KG1 (cell line): ENCODE measurements at regions not wholly inside any gene's neighbourhood (a gene's known extent, or its start where the extent isn't known, plus 50 kb on each side); places are given as distances from the start of the nearest gene placed in this dataset.

Experiments used
- DNase-seq: peaks from one replicate; lab custom pipeline; 2025; lab: John Stamatoyannopoulos, UW

GRCh38 chr2:2871480-2872308, 505.9 kb downstream of the EIPR1 start:
- no peak for DNase-seq

- no peak for DNase-seq
Measured at GRCh38 chr2:2870106-2870505, 507.5 kb downstream of the EIPR1 start.

- DNase-seq, result no peak
Measured at GRCh38 chr2:2869553-2869952, 508.1 kb downstream of the EIPR1 start.

- no peak for DNase-seq
Measured at GRCh38 chr2:2868085-2868484, 509.5 kb downstream of the EIPR1 start.

GRCh38 chr2:2867397-2867979, 510.1 kb downstream of the EIPR1 start:
- DNase-seq, result no peak

GRCh38 chr2:2866459-2866858, 511.2 kb downstream of the EIPR1 start:
- no peak for DNase-seq

- no peak for DNase-seq
Measured at GRCh38 chr2:2862386-2862785, 515.2 kb downstream of the EIPR1 start.

- no peak for DNase-seq
Measured at GRCh38 chr2:2861666-2862240, 515.9 kb downstream of the EIPR1 start.

- no peak for DNase-seq
Measured at GRCh38 chr2:2860589-2861300, 516.9 kb downstream of the EIPR1 start.

- no peak for DNase-seq
Measured at GRCh38 chr2:2859732-2860131, 517.9 kb downstream of the EIPR1 start.

- no peak for DNase-seq
Measured at GRCh38 chr2:2859164-2859563, 518.5 kb downstream of the EIPR1 start.

GRCh38 chr2:2856723-2857415, 520.7 kb downstream of the EIPR1 start:
- no peak for DNase-seq

GRCh38 chr2:2855297-2855696, 522.3 kb downstream of the EIPR1 start:
- no peak for DNase-seq

- no peak for DNase-seq
Measured at GRCh38 chr2:2853346-2853745, 522.3 kb upstream of the MYT1L start.

- no peak for DNase-seq
Measured at GRCh38 chr2:2851806-2852777, 521.0 kb upstream of the MYT1L start.

- DNase-seq, result no peak
Measured at GRCh38 chr2:2851316-2851715, 520.2 kb upstream of the MYT1L start.

GRCh38 chr2:2850859-2851258, 519.8 kb upstream of the MYT1L start:
- no peak for DNase-seq

- DNase-seq, result no peak
Measured at GRCh38 chr2:2850218-2850755, 519.2 kb upstream of the MYT1L start.

- no peak for DNase-seq
Measured at GRCh38 chr2:2849464-2850217, 518.6 kb upstream of the MYT1L start.
